ENCODE measurements at regions not wholly inside any gene's neighbourhood (a gene's known extent, or its start where the extent isn't known, plus 50 kb on each side); places are given as distances from the start of the nearest gene placed in this dataset.

- TF ChIP-seq CTCF (IDR thresholded peaks at IDR 0.05), result no peak
- TF ChIP-seq POLR2A (IDR thresholded peaks at IDR 0.05), result no peak
- TF ChIP-seq EP300 (IDR thresholded peaks at IDR 0.05), result no peak
Measured at GRCh38 chr10:62718585-62718984, 85.9 kb upstream of the ADO start.

Data from tibial nerve (tissue), 4 donors.